ENCODE measurements at regions not wholly inside any gene's neighbourhood (a gene's known extent, or its start where the extent isn't known, plus 50 kb on each side); places are given as distances from the start of the nearest gene placed in this dataset.
A peak's percentile ranks its signal among the peaks of the same experiment; 100 is the strongest.

DNA sequence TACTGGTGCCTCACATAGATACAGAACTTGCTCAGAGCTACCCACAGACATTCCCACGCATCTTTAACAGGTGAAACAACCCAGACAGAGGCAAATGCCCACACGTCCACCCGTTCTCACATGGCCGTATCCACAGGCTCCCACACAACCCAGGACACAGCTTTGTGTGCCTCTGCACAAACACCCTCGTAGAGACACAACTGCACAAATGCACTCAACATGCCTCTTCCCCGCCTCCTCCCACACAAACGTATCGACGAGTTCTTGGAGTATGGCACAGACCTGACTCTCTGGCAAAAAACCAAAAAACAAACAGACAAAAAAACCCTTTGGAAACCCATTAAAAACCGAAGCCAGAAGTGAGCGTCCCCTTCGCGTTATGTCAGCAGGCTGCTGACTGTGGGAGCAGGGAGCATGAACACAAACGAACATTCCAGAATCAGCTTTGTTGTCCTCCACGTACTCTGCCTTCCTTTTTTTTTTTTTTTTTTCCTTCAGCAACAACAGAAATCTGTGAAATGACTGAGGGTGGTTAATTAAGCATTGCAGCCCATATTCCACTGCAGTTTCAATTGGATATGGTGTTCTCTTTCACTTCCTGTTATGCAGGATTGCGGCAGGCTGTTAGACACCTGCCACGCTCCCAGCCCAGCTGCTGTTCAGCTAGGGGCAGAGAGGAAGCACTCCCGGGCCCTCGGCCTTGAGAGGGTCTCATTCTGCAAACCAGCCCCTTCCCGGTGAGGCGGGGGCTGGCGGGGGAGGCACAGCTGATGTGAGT, 313.7 kb downstream of the MAF start:
- TF ChIP-seq RXRA (IDR thresholded peaks at IDR 0.05) (no peak), GABPA (IDR thresholded peaks at IDR 0.05 in 1 of 2, conservative IDR thresholded peaks at IDR 0.05 in 1 of 2) (no peak), CTCF (IDR thresholded peaks at IDR 0.05; ENCODE audit: low read depth, low read length, missing input control) (no peak), MAX (IDR thresholded peaks at IDR 0.05) (peak; percentile 64), JUND (IDR thresholded peaks at IDR 0.05) (no peak), RAD21 (IDR thresholded peaks at IDR 0.05) (peak; percentile 10 to 33), EGR1 (IDR thresholded peaks at IDR 0.05; ENCODE audit: low read depth in 2 of 2) (no peak), FOXA1 (IDR thresholded peaks at IDR 0.05) (no peak)
- TF ChIP-seq, protein P1, sequence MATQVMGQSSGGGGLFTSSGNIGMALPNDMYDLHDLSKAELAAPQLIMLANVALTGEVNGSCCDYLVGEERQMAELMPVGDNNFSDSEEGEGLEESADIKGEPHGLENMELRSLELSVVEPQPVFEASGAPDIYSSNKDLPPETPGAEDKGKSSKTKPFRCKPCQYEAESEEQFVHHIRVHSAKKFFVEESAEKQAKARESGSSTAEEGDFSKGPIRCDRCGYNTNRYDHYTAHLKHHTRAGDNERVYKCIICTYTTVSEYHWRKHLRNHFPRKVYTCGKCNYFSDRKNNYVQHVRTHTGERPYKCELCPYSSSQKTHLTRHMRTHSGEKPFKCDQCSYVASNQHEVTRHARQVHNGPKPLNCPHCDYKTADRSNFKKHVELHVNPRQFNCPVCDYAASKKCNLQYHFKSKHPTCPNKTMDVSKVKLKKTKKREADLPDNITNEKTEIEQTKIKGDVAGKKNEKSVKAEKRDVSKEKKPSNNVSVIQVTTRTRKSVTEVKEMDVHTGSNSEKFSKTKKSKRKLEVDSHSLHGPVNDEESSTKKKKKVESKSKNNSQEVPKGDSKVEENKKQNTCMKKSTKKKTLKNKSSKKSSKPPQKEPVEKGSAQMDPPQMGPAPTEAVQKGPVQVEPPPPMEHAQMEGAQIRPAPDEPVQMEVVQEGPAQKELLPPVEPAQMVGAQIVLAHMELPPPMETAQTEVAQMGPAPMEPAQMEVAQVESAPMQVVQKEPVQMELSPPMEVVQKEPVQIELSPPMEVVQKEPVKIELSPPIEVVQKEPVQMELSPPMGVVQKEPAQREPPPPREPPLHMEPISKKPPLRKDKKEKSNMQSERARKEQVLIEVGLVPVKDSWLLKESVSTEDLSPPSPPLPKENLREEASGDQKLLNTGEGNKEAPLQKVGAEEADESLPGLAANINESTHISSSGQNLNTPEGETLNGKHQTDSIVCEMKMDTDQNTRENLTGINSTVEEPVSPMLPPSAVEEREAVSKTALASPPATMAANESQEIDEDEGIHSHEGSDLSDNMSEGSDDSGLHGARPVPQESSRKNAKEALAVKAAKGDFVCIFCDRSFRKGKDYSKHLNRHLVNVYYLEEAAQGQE (IDR thresholded peaks at IDR 0.05) = no peak
- TF ChIP-seq, protein P2, sequence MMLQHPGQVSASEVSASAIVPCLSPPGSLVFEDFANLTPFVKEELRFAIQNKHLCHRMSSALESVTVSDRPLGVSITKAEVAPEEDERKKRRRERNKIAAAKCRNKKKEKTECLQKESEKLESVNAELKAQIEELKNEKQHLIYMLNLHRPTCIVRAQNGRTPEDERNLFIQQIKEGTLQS (IDR thresholded peaks at IDR 0.05) = no peak
